ENCODE measurements at regions not wholly inside any gene's neighbourhood (a gene's known extent, or its start where the extent isn't known, plus 50 kb on each side); places are given as distances from the start of the nearest gene placed in this dataset.

DNA sequence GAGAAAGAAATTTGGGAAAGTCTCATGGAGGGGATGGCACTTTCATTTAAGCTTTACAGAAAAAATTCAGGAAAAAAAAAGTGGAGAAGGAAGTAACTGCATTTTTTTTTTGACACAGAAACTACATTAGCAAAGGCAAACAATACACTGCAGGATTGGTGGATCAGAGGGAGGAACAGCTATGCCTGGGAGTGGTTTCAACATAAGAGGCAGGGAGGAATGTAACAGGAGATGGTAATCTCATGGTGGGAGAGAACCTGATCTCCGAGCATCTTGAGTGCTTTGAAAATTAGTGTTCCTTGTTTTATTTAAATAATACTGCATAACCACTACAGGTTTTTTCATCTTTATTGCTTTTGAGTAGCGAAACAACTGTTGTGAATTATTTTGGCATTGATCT, 249.4 kb downstream of the FAM170A start:
- Mint-ChIP-seq H3K4me1 (no peaks in the 10 kb centered on the region), H3K4me3 (no peak overlapping the region), H3K36me3 (no peaks in the 10 kb centered on the region), H3K9me3 (ENCODE audit: low read depth) (no peaks in the 10 kb centered on the region), H3K27ac (no peak overlapping the region), H3K27me3 (no peaks in the 10 kb centered on the region)
- ATAC-seq (no peak), DNase-seq (no peak)
- CTCF ChIA-PET = no interaction called here

DNA sequence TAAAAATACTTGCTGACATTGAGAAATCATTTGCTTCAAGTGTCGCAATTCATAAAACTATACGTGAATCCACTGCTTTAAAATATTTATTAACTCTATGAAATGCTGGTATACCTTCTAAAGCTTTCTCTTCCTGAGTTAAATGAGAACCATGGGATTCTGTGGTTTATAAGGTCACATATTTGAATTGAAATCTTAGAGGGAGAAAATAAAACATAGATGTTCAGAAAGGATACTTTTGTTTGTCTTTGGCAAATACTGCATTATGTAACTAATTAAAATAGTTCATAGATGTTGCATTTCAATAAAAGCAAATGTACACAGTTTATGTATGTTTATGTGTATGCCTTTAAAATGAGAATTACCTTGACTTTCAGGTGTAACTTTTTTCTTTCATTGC, 250.1 kb downstream of the FAM170A start:
- Mint-ChIP-seq H3K9me3 (ENCODE audit: low read depth) (no peaks in the 10 kb centered on the region), H3K36me3 (no peaks in the 10 kb centered on the region), H3K4me1 (no peaks in the 10 kb centered on the region), H3K4me3 (no peak overlapping the region), H3K27ac (no peak overlapping the region), H3K27me3 (no peaks in the 10 kb centered on the region)
- CTCF ChIA-PET = no interaction called here
- no peak for ATAC-seq
- no peak for DNase-seq

DNA sequence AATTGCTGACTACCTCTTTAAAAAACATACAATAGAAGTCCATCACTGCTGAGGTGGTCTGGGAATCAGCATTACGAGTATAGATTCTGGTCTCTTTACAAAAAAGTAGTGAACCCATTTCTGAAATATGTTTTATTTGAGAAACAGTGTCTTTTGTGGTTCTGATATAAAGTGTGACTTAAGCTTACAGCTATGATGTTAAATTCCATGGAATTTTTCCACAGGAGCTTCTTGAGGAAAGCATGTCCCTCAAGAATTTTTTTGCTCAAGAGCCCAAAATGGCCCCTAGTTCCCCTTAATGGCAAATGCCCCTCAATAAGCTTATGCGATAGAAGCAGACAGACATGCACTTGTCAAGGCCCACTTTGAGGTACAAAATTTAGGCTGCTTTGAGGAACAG, 265.7 kb downstream of the FAM170A start:
- CTCF ChIA-PET = no interaction called here
- Mint-ChIP-seq H3K36me3 (no peaks in the 10 kb centered on the region), H3K27ac (no peak overlapping the region), H3K27me3 (no peaks in the 10 kb centered on the region), H3K4me3 (no peak overlapping the region), H3K4me1 (no peaks in the 10 kb centered on the region), H3K9me3 (ENCODE audit: low read depth) (no peaks in the 10 kb centered on the region)
- ATAC-seq = no peak
- no peak for DNase-seq

DNA sequence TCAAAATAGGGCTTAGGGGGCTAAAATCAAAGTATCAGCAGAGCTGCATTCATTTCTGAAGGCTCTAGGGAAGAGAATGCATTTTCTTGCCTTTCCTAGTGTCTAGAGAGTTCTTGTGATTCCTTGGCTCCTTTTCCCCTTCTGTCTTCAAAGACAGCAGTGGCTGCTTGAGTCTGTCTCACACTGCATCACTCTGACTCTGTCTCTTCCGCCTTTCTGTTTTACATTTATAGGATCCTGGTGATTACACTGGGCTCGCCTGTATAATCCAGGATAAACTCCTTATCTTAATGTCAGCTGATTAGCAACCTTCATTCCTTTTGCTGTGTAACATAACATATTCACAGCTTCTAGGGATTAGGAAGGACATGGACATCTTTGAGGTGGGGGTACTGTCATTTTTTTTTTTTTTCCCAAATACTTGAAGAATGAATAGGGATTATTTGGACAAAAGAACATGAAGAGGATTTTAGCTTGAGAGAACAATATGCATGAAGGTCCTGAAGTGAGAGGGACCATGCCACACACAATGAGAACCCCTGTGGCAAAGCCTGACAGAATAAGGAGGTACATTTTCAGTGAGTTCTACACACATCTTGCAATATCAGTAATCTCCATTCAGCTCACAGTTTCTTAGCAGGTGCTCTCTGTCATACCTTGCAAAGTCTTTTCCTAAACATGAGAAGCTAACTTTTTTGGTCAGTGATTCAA, 267.6 kb downstream of the FAM170A start:
- Mint-ChIP-seq H3K27me3 (no peaks in the 10 kb centered on the region), H3K36me3 (no peaks in the 10 kb centered on the region), H3K4me3 (no peak overlapping the region), H3K4me1 (no peaks in the 10 kb centered on the region), H3K27ac (no peak overlapping the region), H3K9me3 (ENCODE audit: low read depth) (no peaks in the 10 kb centered on the region)
- ATAC-seq (no peak), DNase-seq (no peak)
- CTCF ChIA-PET = no interaction called here

DNA sequence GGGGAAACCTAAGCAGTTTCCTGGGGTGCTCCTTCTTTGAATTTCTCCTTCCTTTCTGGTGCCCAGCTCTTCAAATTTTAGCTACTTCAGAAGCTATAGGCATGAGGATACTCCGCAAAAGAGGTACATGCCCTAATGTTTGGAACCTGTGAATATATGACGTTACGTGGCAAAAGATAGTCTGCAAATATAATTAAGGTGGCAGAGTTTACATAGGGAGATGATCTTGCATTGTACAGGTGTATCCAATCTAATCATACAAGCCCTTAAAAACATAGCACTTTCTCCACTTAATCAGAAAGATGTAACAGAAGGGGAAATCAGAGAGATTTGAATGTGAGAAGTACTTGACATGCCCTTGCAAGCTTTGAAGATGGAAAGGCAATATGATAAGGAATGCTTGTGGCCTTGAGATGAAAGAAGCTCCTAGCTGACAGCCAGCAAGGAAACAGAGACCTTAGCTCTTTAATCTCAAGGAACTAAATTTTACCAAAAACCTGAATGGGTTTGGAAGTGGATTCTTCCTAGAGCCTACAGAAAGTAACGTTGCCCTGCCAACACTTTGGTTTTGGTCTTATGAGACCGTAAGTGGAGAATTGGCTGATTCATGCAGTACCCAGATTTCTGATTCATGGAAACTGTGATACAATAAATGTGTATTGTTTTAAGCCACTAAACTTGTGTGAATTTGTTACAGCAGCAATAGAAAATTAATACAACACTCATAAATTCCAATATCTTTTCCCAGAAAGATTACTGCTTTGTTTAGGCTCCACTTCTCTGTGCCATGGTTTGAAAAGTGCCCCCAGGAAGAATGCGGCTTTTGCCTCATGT, 268.4 kb downstream of the FAM170A start:
- Mint-ChIP-seq H3K9me3 (ENCODE audit: low read depth) (no peaks in the 10 kb centered on the region), H3K4me1 (no peaks in the 10 kb centered on the region), H3K36me3 (no peaks in the 10 kb centered on the region), H3K27ac (no peak overlapping the region), H3K4me3 (no peak overlapping the region), H3K27me3 (no peaks in the 10 kb centered on the region)
- ATAC-seq (no peak), DNase-seq (no peak)
- CTCF ChIA-PET = no interaction called here

DNA sequence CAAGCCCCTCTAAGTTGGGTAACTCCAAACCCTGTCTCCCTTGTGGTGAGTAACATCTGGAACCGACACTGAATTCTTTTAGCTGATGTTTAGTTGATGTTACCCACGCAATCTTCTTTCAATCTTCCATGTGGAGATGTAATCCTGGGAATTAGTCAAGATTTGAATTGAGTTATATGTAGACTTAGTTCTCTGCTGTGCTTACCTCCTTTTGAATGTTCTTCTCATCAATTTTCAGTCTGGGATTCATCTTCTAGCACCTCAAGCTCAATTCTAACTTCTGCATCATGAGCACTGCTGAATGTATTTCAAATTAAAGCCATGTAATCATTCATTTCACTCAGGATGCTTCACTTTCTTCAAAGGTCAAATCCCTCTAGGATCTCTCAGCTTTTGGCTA, 270.6 kb downstream of the FAM170A start:
- H3K27me3 Mint-ChIP-seq = no peaks in the 10 kb centered on the region
- no peaks in the 10 kb centered on the region for H3K36me3 Mint-ChIP-seq
- no peaks in the 10 kb centered on the region for H3K4me1 Mint-ChIP-seq
- ATAC-seq (no peak), DNase-seq (no peak)
- no peak overlapping the region for H3K27ac Mint-ChIP-seq
- no peaks in the 10 kb centered on the region for H3K9me3 Mint-ChIP-seq (ENCODE audit: low read depth)
- CTCF ChIA-PET = no interaction called here
- H3K4me3 Mint-ChIP-seq = no peak overlapping the region

DNA sequence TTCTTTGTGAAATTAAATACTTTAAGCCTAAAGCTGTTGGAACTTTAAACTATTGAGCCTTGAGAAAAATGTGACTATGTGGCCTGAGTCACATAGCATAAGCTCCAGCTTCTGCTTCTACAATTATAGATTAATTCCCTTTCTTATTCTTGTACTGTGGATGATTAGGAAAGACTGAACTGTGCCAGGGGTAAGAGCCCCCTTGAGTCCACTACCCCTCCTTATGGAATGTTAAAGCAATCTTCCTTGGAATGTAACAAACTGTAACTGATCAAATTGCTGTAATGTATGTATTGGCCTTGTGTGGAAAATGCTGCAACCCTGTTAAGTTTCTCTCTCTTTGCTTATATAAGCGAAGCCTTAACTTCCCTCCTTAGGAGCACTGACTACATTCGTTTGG, 273.2 kb downstream of the FAM170A start:
- H3K4me1 Mint-ChIP-seq = no peaks in the 10 kb centered on the region
- CTCF ChIA-PET = no interaction called here
- no peaks in the 10 kb centered on the region for H3K36me3 Mint-ChIP-seq
- no peaks in the 10 kb centered on the region for H3K27me3 Mint-ChIP-seq
- no peak overlapping the region for H3K4me3 Mint-ChIP-seq
- no peak overlapping the region for H3K27ac Mint-ChIP-seq
- DNase-seq (no peak), ATAC-seq (no peak)
- peaks cover 2% of the 10 kb centered on the region for H3K9me3 Mint-ChIP-seq (ENCODE audit: low read depth)

DNA sequence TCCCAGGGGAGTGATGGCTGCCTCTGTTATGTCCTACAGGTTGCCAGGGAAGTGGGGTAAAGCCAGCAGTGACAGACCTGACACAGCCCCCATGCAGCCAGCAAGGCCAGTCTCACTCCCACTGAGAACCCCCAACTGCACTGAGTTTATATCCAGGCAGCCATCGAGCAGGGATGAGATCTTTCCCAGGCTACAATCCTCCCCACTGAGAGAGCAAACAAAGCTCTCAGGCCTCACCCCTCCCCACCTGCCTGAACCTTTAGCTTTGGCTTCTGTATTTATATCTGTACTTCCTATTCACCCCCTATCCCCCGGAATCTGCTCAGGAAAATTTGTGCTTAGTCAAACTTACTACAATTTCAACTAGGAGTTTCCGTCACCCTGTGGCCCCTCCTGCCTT, 284.1 kb downstream of the FAM170A start:
- no peaks in the 10 kb centered on the region for H3K4me1 Mint-ChIP-seq
- H3K27ac Mint-ChIP-seq = no peak overlapping the region
- no peak overlapping the region for H3K4me3 Mint-ChIP-seq
- DNase-seq = no peak
- peaks cover 3% of the 10 kb centered on the region for H3K9me3 Mint-ChIP-seq (ENCODE audit: low read depth)
- CTCF ChIA-PET = no interaction called here
- no peaks in the 10 kb centered on the region for H3K27me3 Mint-ChIP-seq
- no peak for ATAC-seq
- H3K36me3 Mint-ChIP-seq = no peaks in the 10 kb centered on the region

DNA sequence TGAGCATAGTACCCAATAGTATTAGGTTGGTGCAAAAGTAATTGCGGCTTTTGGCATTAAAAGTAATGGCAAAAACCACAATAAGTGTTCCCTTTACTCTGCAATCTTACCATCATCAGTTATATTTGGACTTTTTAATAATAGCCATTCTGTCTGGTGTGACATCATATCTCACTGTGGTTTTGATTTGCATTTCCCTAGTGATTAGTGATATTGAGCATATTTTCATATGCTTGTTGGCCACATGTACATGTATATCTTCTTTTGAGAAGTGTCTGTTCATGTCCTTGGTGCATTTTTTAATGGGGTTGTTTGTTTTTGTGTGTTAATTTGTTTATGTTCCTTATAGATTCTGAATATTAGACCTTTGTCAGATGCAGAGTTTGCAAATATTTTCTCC, 289.9 kb downstream of the FAM170A start:
- DNase-seq (no peak), ATAC-seq (no peak)
- CTCF ChIA-PET = no interaction called here
- H3K9me3 Mint-ChIP-seq (ENCODE audit: low read depth) = no peaks in the 10 kb centered on the region
- no peaks in the 10 kb centered on the region for H3K36me3 Mint-ChIP-seq
- no peak overlapping the region for H3K4me3 Mint-ChIP-seq
- no peaks in the 10 kb centered on the region for H3K4me1 Mint-ChIP-seq
- no peak overlapping the region for H3K27ac Mint-ChIP-seq
- H3K27me3 Mint-ChIP-seq = no peaks in the 10 kb centered on the region

DNA sequence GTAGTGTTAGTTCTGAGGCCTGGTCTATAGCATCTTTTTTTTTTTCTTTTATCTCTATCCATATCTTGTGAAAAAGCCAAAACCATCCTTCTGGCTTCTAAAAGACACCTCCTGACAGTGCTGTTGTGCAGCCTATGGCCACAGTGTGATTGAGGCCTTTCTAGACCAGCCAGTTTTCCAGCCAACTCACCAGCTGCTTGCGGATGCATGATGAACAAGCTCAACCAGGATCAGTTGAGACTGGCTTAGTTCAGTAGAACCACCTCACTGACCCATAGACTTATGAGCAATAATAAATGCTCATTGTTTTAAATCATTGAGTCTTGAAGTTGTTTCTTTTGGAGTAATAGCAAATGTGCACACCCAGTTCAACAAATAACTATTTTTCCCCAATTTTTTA, 296.9 kb downstream of the FAM170A start:
- Mint-ChIP-seq H3K36me3 (no peaks in the 10 kb centered on the region), H3K27me3 (no peaks in the 10 kb centered on the region), H3K9me3 (ENCODE audit: low read depth) (no peaks in the 10 kb centered on the region), H3K27ac (no peak overlapping the region), H3K4me1 (no peaks in the 10 kb centered on the region), H3K4me3 (no peak overlapping the region)
- CTCF ChIA-PET = no interaction called here
- DNase-seq (no peak), ATAC-seq (no peak)

DNA sequence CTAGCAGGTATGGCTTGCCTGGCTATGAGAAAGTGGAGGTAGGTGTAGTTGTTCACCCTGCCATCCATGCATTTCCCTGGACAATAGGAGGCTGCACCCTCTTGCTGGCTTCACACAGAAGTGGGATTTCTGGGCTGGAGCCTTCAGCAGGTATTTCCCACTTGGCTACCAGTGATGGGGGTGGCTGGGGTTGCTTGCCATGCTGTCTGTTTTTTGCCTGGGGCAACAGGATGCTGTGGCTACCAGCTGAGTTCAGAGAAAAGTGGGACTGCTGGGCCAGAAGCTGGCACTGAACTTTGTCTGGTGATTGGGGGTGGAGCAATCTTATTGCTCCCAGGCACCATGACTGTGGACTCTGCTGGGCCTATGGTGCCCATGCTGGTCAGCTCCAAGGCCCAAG, 299.6 kb downstream of the FAM170A start:
- ATAC-seq = no peak
- DNase-seq = no peak
- Mint-ChIP-seq H3K4me1 (no peaks in the 10 kb centered on the region), H3K36me3 (no peaks in the 10 kb centered on the region), H3K4me3 (no peak overlapping the region), H3K27me3 (no peaks in the 10 kb centered on the region), H3K27ac (no peak overlapping the region), H3K9me3 (ENCODE audit: low read depth) (no peaks in the 10 kb centered on the region)
- CTCF ChIA-PET = no interaction called here

DNA sequence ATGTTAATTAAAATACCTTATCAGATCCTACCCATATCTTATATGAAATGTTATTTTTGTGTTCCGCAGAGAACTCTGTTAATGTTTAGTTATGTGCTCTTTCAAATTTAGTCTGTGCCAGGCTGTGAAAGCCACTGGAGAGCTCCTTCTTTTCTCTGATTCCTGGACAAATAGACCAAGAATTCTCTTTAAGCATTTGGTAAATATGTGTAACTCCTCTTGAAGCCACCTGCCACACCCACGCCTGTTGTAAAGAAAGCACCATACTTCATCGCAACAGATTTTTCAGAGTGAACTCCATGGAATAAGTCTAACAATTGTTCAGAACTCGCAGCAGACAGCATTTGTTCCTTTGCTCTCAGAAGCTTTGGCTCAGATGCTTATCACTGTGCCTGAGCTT, 301.1 kb downstream of the FAM170A start:
- Mint-ChIP-seq H3K4me3 (no peak overlapping the region), H3K9me3 (ENCODE audit: low read depth) (no peaks in the 10 kb centered on the region), H3K4me1 (no peaks in the 10 kb centered on the region), H3K27me3 (no peaks in the 10 kb centered on the region), H3K36me3 (no peaks in the 10 kb centered on the region), H3K27ac (no peak overlapping the region)
- DNase-seq = no peak
- no peak for ATAC-seq
- CTCF ChIA-PET = no interaction called here

DNA sequence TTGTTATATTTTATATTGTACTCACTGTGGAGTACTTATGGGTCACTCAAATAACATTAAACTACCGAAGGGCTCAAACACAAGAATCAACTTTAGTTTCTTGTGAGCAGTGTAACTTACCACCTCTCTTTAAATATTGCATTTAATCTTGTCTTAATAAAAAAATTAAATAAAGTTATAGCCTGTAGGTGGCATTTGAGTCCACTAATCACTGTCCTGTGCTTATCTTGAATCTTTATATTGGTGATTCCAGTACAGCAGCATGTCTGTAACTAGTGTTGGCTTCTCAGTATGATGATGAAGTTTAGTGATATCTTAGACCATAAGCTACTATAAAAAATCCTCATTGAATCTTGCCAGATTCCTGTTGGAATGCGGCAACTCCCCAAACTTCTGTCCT, 313.8 kb downstream of the FAM170A start:
- DNase-seq (no peak), ATAC-seq (no peak)
- H3K36me3 Mint-ChIP-seq = no peaks in the 10 kb centered on the region
- no peaks in the 10 kb centered on the region for H3K27me3 Mint-ChIP-seq
- no peaks in the 10 kb centered on the region for H3K4me1 Mint-ChIP-seq
- H3K4me3 Mint-ChIP-seq = no peak overlapping the region
- H3K9me3 Mint-ChIP-seq (ENCODE audit: low read depth) = peaks cover 4% of the 10 kb centered on the region
- no peak overlapping the region for H3K27ac Mint-ChIP-seq
- CTCF ChIA-PET = no interaction called here

DNA sequence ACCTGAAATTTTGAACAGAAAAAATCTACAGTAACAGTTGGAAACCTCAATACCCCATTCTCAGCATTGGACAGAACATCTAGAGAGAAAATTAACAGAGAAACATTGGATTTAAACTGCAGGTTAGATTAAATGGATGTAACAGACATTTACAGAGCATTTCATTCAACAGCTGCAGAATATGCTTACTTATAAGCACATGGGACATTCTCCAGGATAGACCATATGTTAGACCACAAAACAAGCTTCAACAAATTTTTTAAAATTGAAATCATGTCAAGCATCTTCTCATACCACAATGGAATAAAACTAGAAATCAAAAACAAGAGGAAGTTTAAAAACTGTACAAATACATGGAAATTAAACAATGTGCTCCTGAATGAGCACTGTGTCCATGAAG, 316.3 kb downstream of the FAM170A start:
- no peaks in the 10 kb centered on the region for H3K27me3 Mint-ChIP-seq
- no peaks in the 10 kb centered on the region for H3K4me1 Mint-ChIP-seq
- no peaks in the 10 kb centered on the region for H3K36me3 Mint-ChIP-seq
- H3K4me3 Mint-ChIP-seq = no peak overlapping the region
- H3K27ac Mint-ChIP-seq = no peak overlapping the region
- CTCF ChIA-PET = no interaction called here
- ATAC-seq = no peak
- no peak for DNase-seq
- peaks cover 2% of the 10 kb centered on the region for H3K9me3 Mint-ChIP-seq (ENCODE audit: low read depth)
